ENCODE measurements at regions not wholly inside any gene's neighbourhood (a gene's known extent, or its start where the extent isn't known, plus 50 kb on each side); places are given as distances from the start of the nearest gene placed in this dataset.

- H3K9me2 ChIP-seq (ENCODE audit: insufficient read depth) = no peaks in the 10 kb centered on the region
- H3K4me2 ChIP-seq (ENCODE audit: low read length) = no peak overlapping the region
- H3K9ac ChIP-seq (ENCODE audit: low read length) = no peak overlapping the region
- no peaks in the 10 kb centered on the region for H3K27me3 ChIP-seq (ENCODE audit: insufficient read depth, low read length)
- no peak for TF ChIP-seq RAD21 (IDR thresholded peaks at IDR 0.05; ENCODE audit: low read depth)
- TF ChIP-seq SIN3A (IDR thresholded peaks at IDR 0.05; ENCODE audit: low read depth) = no peak
- TF ChIP-seq REST (IDR thresholded peaks at IDR 0.05; ENCODE audit: low read depth) = no peak
- TF ChIP-seq CBX3 (IDR thresholded peaks at IDR 0.05; ENCODE audit: low read depth) = no peak
- no peak for TF ChIP-seq YY1 (IDR thresholded peaks at IDR 0.05; ENCODE audit: extremely low read depth, insufficient replicate concordance, low read depth, low read length)
- no peak for TF ChIP-seq EZH2 (IDR thresholded peaks at IDR 0.05)
- no peak for TF ChIP-seq ZNF274 (IDR thresholded peaks at IDR 0.05; ENCODE audit: low read depth, low read length)
- no peak for TF ChIP-seq ATF3 (IDR thresholded peaks at IDR 0.05)
- no peak for TF ChIP-seq JUND (IDR thresholded peaks at IDR 0.05)
- TF ChIP-seq CTCF (IDR thresholded peaks at IDR 0.05 in 2 of 3, conservative IDR thresholded peaks at IDR 0.05 in 1 of 3; ENCODE audit: borderline replicate concordance in 1 of 3, insufficient read depth in 1 of 3, low read depth in 2 of 3, low read length in 2 of 3) = no peak
- TF ChIP-seq TCF7L2 (IDR thresholded peaks at IDR 0.05; ENCODE audit: borderline replicate concordance, extremely low read depth, insufficient read depth, insufficient read length) = no peak
- TF ChIP-seq POLR2AphosphoS5 (IDR thresholded peaks at IDR 0.05; ENCODE audit: low read depth, low read length) = no peak
- TF ChIP-seq MAX (IDR thresholded peaks at IDR 0.05) = no peak
- TF ChIP-seq EZH2phosphoT487 (IDR thresholded peaks at IDR 0.05; ENCODE audit: borderline replicate concordance) = no peak
- no peak for TF ChIP-seq SP1 (IDR thresholded peaks at IDR 0.05; ENCODE audit: low read depth)
- no peak for TF ChIP-seq ELF1 (IDR thresholded peaks at IDR 0.05; ENCODE audit: borderline replicate concordance, low read depth)
- no peaks in the 10 kb centered on the region for H3K36me3 ChIP-seq (ENCODE audit: control insufficient read depth in 1 of 2, insufficient read depth in 2 of 2, low read length in 2 of 2)
- no peak overlapping the region for H3K4me3 ChIP-seq (replicated peaks in 1 of 2; ENCODE audit: low read depth in 1 of 2, low read length in 2 of 2)
- no peak overlapping the region for H2AFZ ChIP-seq (ENCODE audit: low read depth, low read length, poor library complexity, severe bottlenecking)
- no peaks in the 10 kb centered on the region for H3K79me2 ChIP-seq (ENCODE audit: insufficient read depth, low read length)
- ChIA-PET CTCF (no interaction called here), RAD21 (ENCODE audit: low non-redundant PET in 1 of 2, low total read pairs in 2 of 2, uncharacterized antibody in 2 of 2, unreplicated experiment in 2 of 2) (no interaction called here), POLR2A (no interaction called here)
- BruUV-seq (replicated peaks) = no TSS peak
- no peak overlapping the region for H3K27ac ChIP-seq (ENCODE audit: low read depth, low read length)
- H4K20me1 ChIP-seq (ENCODE audit: insufficient read depth) = no peaks in the 10 kb centered on the region
- ATAC-seq (no peak), DNase-seq (ENCODE audit: low read depth, low spot score) (no peak)
- intact Hi-C loops (cut with micrococcal nuclease) = no loop called here
- H3K9me3 ChIP-seq (ENCODE audit: control insufficient read depth in 1 of 2, insufficient read depth in 1 of 2, low read depth in 1 of 2, low read length in 2 of 2) = no peaks in the 10 kb centered on the region
- no peaks in the 10 kb centered on the region for H3K4me1 ChIP-seq (ENCODE audit: control insufficient read depth in 1 of 2, insufficient read depth in 2 of 2, low read length in 2 of 2)
Observed at GRCh38 chr5:74111764-74112163, 485.8 kb downstream of the ARHGEF28 start.
